HepG2 (cell line): ENCODE measurements at regions not wholly inside any gene's neighbourhood (a gene's known extent, or its start where the extent isn't known, plus 50 kb on each side); places are given as distances from the start of the nearest gene placed in this dataset.

Source experiments
- ATAC-seq: fragments of 200-7000 bp; cut with Tn5 transposase; 3 replicates; pipeline ENCODE4 v1.9.1; 2020; ENCODE audit warnings: mild to moderate bottlenecking, moderate library complexity
- BruUV-seq: library from RNA; stranded (reverse); fragments of 400-500 nt; replicated peaks from 2 replicates; lab custom pipeline; 2021; lab: Mats Ljungman, UMichigan
- CTCF ChIA-PET: fragments of 300-600 bp; formaldehyde crosslinking; extraction: SDS; loops from one replicate; lab custom pipeline; 2021; ENCODE audit warnings: low total read pairs, inconsistent platforms, low intra/inter-chr PET ratio; lab: Yijun Ruan, JAX
- POLR2A ChIA-PET: fragments of 350-600 bp; sonication (Branson Sonifier 250); formaldehyde crosslinking; loops from one replicate; lab custom pipeline; 2020; ENCODE audit warnings: antibody characterized with exemption, inconsistent platforms; lab: Yijun Ruan, JAX
- DNase-seq: peaks from one replicate; pipeline ENCODE4 v3.0.0-alpha.2; 2015; ENCODE audit warnings: low spot score
- FAIRE-seq: peaks from 3 replicates; lab custom pipeline; 2011; peaks lifted over from hg19 to GRCh38; lab: Jason Lieb, UNC
- H2AFZ ChIP-seq: one replicate; pipeline ENCODE4 v1.6.1; 2011; ENCODE audit warnings: low read length, inconsistent platforms
- H3K27ac ChIP-seq: fragments of 300-600 bp; 3 replicates; pipeline ENCODE4 v1.8.0; 2011; ENCODE audit warnings: mixed run types, mild to moderate bottlenecking, mixed read lengths, low read length, inconsistent platforms; ENCODE audit not compliant: insufficient read depth; ENCODE audit errors: extremely low read length
- H3K27me3 ChIP-seq, 2 experiments: fragments of 200-600 bp in 1 of 2; 2 replicates in 1 of 2; 3 replicates in 1 of 2; pipeline versions ENCODE4 v1.6.0 to v1.8.0; 2011; ENCODE audit warnings: low read length in 2 of 2, mild to moderate bottlenecking in 2 of 2, moderate library complexity in 2 of 2, inconsistent platforms in 1 of 2; ENCODE audit not compliant: insufficient read depth in 2 of 2, control insufficient read depth in 1 of 2
- H3K36me3 ChIP-seq, 2 experiments: fragments of 200-600 bp in 1 of 2; replicated peaks in 1 of 2; 2 replicates in 1 of 2; 3 replicates in 1 of 2; pipeline versions ENCODE4 v1.5.1 to v1.8.0; 2011; ENCODE audit warnings: low read length in 2 of 2, inconsistent platforms in 1 of 2; ENCODE audit not compliant: insufficient read depth in 2 of 2, control insufficient read depth in 1 of 2
- H3K4me1 ChIP-seq: 2 replicates; pipeline ENCODE4 v1.5.1; 2012; ENCODE audit warnings: low read length, inconsistent platforms; ENCODE audit not compliant: insufficient read depth
- H3K4me2 ChIP-seq: 2 replicates; pipeline ENCODE4 v1.6.0; 2011; ENCODE audit warnings: low read depth, low read length, inconsistent platforms
- H3K4me3 ChIP-seq, 3 experiments: fragments of 200-600 bp in 1 of 3; sonication (generic), shearing (Covaris generic) in 1 of 3; replicated peaks in 1 of 3; 2 replicates each; pipeline ENCODE4 v1.5.1; 2011 to 2016; ENCODE audit warnings: low read length in 3 of 3, inconsistent platforms in 2 of 3, low read depth in 2 of 3, mild to moderate bottlenecking in 2 of 3, control low read depth in 1 of 3, mixed read lengths in 1 of 3; ENCODE audit not compliant: insufficient read depth in 1 of 3
- H3K79me2 ChIP-seq: one replicate; pipeline ENCODE4 v1.6.1; 2011; ENCODE audit warnings: low read length, inconsistent platforms; ENCODE audit not compliant: insufficient read depth
- H3K9ac ChIP-seq: 2 replicates; pipeline ENCODE4 v1.6.0; 2011; ENCODE audit warnings: mild to moderate bottlenecking, low read depth, low read length, inconsistent platforms; ENCODE audit not compliant: insufficient read depth
- H3K9me3 ChIP-seq: 2 replicates; pipeline ENCODE4 v1.5.1; 2012; ENCODE audit warnings: mild to moderate bottlenecking, low read length
- H4K20me1 ChIP-seq: 2 replicates; pipeline ENCODE4 v1.6.0; 2011; ENCODE audit warnings: inconsistent platforms, mild to moderate bottlenecking, low read length, moderate library complexity; ENCODE audit not compliant: insufficient read depth
- GPN1 ChIP-seq: sonication (generic); formaldehyde crosslinking; IDR thresholded peaks from 2 replicates; pipeline ENCODE4 v1.5.1; 2020; ENCODE audit warnings: missing genetic modification reagents, borderline replicate concordance
- MAFF ChIP-seq: IDR thresholded peaks from 2 replicates; pipeline ENCODE4 v1.6.1; 2011; ENCODE audit warnings: low read depth, low read length, improper control_type of control experiment
- MAFK ChIP-seq, 2 experiments: IDR thresholded peaks in 1 of 2; conservative IDR thresholded peaks in 1 of 2; 2 replicates each; pipeline ENCODE4 v1.6.1; 2011; ENCODE audit warnings: improper control_type of control experiment in 2 of 2, low read length in 2 of 2
- MTF2 ChIP-seq: sonication (generic); formaldehyde crosslinking; IDR thresholded peaks from 2 replicates; pipeline ENCODE4 v1.5.0; 2020; ENCODE audit warnings: missing genetic modification reagents, borderline replicate concordance
- ZBTB34 ChIP-seq: sonication (generic); formaldehyde crosslinking; IDR thresholded peaks from 2 replicates; pipeline ENCODE4 v1.8.0; 2022; ENCODE audit warnings: mild to moderate bottlenecking, missing genetic modification reagents
- WGBS: methylation state at CpG from one replicate; pipeline ENCODE4 v1.1.6; 2017; ENCODE audit warnings: low lambda C conversion rate; 5-methylcytosine and 5-hydroxymethylcytosine counted together
- in situ Hi-C: cut with HindIII; loops from 2 replicates; pipeline ENCODE4 v1.10.0; 2017; ENCODE audit warnings: low pct_unique_long_range_greater_than_20kb; ENCODE audit not compliant: extremely low pct_ligation_motif_present
- intact Hi-C: fragments of 100-400 bp; cut with micrococcal nuclease; formaldehyde crosslinking; loops from one replicate; pipeline ENCODE4 v1.10.0; 2022; ENCODE audit not compliant: unreplicated experiment

- no TSS peak for BruUV-seq
- H4K20me1 ChIP-seq: no peaks in the 10 kb centered on the region
- H3K4me1 ChIP-seq: no peaks in the 10 kb centered on the region
- intact Hi-C loops: loop anchor here (10.0 kb wide), 1 partner anchor 235 kb away; no protein-coding TSS in a partner anchor
- POLR2A ChIA-PET: no interaction called here
- CTCF ChIA-PET: no interaction called here
- no peak overlapping the region for H3K4me2 ChIP-seq
- H3K27me3 ChIP-seq: no peaks in the 10 kb centered on the region
- H3K27ac ChIP-seq: no peak overlapping the region
- DNase-seq (no peak), ATAC-seq (no peak), FAIRE-seq (no peak)
- in situ Hi-C loops: no loop called here
- 20% methylated on average over 2 of the region's 2 CpGs for WGBS
- peak; percentile 22 to 69; a peak in 3 of 4 replicates for TF ChIP-seq MAFK (conservative IDR thresholded peaks at IDR 0.05 in 1 of 2, IDR thresholded peaks at IDR 0.05 in 1 of 2; ENCODE audit: low read length in 2 of 2)
- TF ChIP-seq MAFF: peak; percentile 48; the same call in 1 of the 2 replicates
- no peak for TF ChIP-seq GPN1 (CRISPR knock-in tag)
- H3K36me3 ChIP-seq: no peaks in the 10 kb centered on the region
- H3K9me3 ChIP-seq: no peaks in the 10 kb centered on the region
- no peak overlapping the region for H3K4me3 ChIP-seq
- H3K9ac ChIP-seq: no peak overlapping the region
- no peaks in the 10 kb centered on the region for H3K79me2 ChIP-seq
- H2AFZ ChIP-seq: no peak overlapping the region
These were observed 128.5 kb upstream of the FANCL start for GRCh38 chr2:58369594-58369993.

- intact Hi-C loops (loop anchor here (10.0 kb wide), 1 partner anchor 229 kb away; no protein-coding TSS in a partner anchor), in situ Hi-C loops (no loop called here)
- Histone ChIP-seq H3K4me1 (no peaks in the 10 kb centered on the region), H3K9ac (no peak overlapping the region), H3K27ac (no peak overlapping the region), H4K20me1 (no peaks in the 10 kb centered on the region), H3K4me3 (no peak overlapping the region), H3K79me2 (no peaks in the 10 kb centered on the region), H2AFZ (no peak overlapping the region), H3K36me3 (no peaks in the 10 kb centered on the region), H3K4me2 (no peak overlapping the region), H3K27me3 (no peaks in the 10 kb centered on the region; a peak in 1 of 5 replicates), H3K9me3 (no peaks in the 10 kb centered on the region)
- FAIRE-seq (no peak), ATAC-seq (no peak), DNase-seq (no peak)
- BruUV-seq: no TSS peak
- no peak for TF ChIP-seq ZBTB34 (CRISPR knock-in tag)
- no peak for TF ChIP-seq MTF2
- ChIA-PET POLR2A (no interaction called here), CTCF (no interaction called here)
- WGBS: 57% methylated on average over 4 of the region's 4 CpGs
These were observed 123.0 kb upstream of the FANCL start for GRCh38 chr2:58364098-58364497.
